GM12891 (cell line): ENCODE measurements at regions not wholly inside any gene's neighbourhood (a gene's known extent, or its start where the extent isn't known, plus 50 kb on each side); places are given as distances from the start of the nearest gene placed in this dataset.

Experiments
- DNase-seq: peaks from one replicate; pipeline ENCODE4 v3.0.0; 2011; ENCODE audit warnings: low spot score; ENCODE audit not compliant: insufficient read length
- FAIRE-seq: peaks from 2 replicates; lab custom pipeline; 2011; peaks lifted over from hg19 to GRCh38; lab: Jason Lieb, UNC
- PAX5 ChIP-seq: IDR thresholded peaks from 2 replicates; pipeline ENCODE4 v1.6.1; 2011; ENCODE audit warnings: low read length, moderate library complexity, mild to moderate bottlenecking; ENCODE audit not compliant: insufficient read depth, severe bottlenecking
- POLR2A ChIP-seq: IDR thresholded peaks from 2 replicates; pipeline ENCODE4 v1.6.1; 2011; ENCODE audit warnings: low read depth, low read length, control low read depth
- POLR2AphosphoS5 ChIP-seq: IDR thresholded peaks from 2 replicates; pipeline ENCODE4 v1.6.1; 2011; ENCODE audit warnings: low read depth, low read length, control low read depth
- POU2F2 ChIP-seq: IDR thresholded peaks from 2 replicates; pipeline ENCODE4 v1.6.1; 2011; ENCODE audit warnings: low read depth, mild to moderate bottlenecking, control low read depth, low read length, moderate library complexity
- SPI1 ChIP-seq: IDR thresholded peaks from 2 replicates; pipeline ENCODE4 v1.6.1; 2011; ENCODE audit warnings: low read depth, low read length, control low read depth
- TAF1 ChIP-seq: IDR thresholded peaks from 2 replicates; pipeline ENCODE4 v1.6.1; 2011; ENCODE audit warnings: low read depth, low read length, control low read depth

- FAIRE-seq: no peak
- TF ChIP-seq TAF1 (no peak), POLR2AphosphoS5 (no peak), POU2F2 (no peak), POLR2A (no peak), SPI1 (no peak), PAX5 (no peak)
- DNase-seq: no peak
Observed at GRCh38 chr18:78611869-78612268, 367.7 kb upstream of the SALL3 start.

- TF ChIP-seq PAX5: no peak
- FAIRE-seq (no peak), DNase-seq (no peak)
Observed at GRCh38 chr18:78612318-78612717, 367.3 kb upstream of the SALL3 start.

DNA sequence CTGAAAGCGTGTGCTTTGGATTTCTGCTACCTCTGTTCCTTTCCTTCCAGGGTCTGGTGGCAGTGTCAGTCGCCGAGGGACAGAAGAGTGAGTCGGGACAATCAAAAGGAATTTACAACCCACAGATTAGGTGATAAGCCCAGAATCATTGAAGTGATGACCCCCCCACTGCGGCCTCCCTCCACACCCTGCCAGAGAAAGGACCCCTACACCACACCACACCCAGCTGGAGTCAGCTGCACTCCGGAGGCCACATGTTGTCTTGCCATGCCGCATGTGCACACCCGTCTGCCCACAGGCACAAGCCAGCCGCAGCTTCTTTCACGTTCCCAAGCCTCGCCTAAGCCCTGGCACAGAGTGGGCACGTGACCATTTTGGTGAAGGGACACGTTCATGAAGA is 366.8 kb upstream of the SALL3 start:
- FAIRE-seq: no peak
- TF ChIP-seq POLR2A (no peak), SPI1 (no peak), POLR2AphosphoS5 (no peak), POU2F2 (no peak), PAX5 (no peak)
- no peak for DNase-seq

DNA sequence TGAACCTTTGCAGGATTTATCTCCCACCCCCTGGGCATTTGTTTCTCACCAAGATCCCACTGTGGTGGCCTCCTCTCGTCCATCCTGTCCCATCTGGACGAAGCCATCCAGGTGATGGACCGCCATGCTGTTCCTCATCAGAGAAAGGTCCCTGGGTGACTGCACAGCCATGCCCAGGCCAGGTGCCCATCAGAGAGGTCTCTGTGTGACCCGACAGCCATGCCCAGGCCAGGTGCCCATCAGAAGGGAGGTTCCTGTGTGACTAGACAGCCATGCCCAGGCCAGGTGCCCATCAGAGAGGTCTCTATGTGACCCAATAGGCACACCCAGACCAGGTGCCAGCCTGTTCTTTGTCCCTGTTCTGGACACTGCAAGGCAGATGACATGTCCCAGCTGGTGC is 360.9 kb upstream of the SALL3 start:
- FAIRE-seq (no peak), DNase-seq (no peak)
- no peak for TF ChIP-seq POU2F2

- TF ChIP-seq POLR2AphosphoS5: no peak
- no peak for TF ChIP-seq TAF1
- TF ChIP-seq POLR2A: no peak
- no peak for TF ChIP-seq POU2F2
- no peak for TF ChIP-seq SPI1
- TF ChIP-seq PAX5: no peak
- FAIRE-seq (no peak), DNase-seq (no peak)
Observed at GRCh38 chr18:78619854-78620253, 359.8 kb upstream of the SALL3 start.

- DNase-seq (no peak), FAIRE-seq (no peak)
- TF ChIP-seq POU2F2: no peak
- TF ChIP-seq TAF1: no peak
- TF ChIP-seq SPI1: no peak
- no peak for TF ChIP-seq POLR2AphosphoS5
- TF ChIP-seq POLR2A: no peak
Observed at GRCh38 chr18:78620326-78620725, 359.3 kb upstream of the SALL3 start.

GRCh38 chr18:78621141-78621755 is 358.4 kb upstream of the SALL3 start:
- no peak for DNase-seq
- no peak for FAIRE-seq

GRCh38 chr18:78622251-78622906 is 357.2 kb upstream of the SALL3 start:
- DNase-seq (no peak), FAIRE-seq (no peak)
- TF ChIP-seq PAX5 (no peak), POU2F2 (no peak), SPI1 (no peak), TAF1 (no peak), POLR2A (no peak), POLR2AphosphoS5 (no peak)

More at GRCh38 chr18:78621141-78621755, 358.4 kb upstream of the SALL3 start:
- TF ChIP-seq SPI1 (no peak), POLR2AphosphoS5 (no peak), POU2F2 (no peak), TAF1 (no peak), PAX5 (no peak), POLR2A (no peak)

- FAIRE-seq (no peak), DNase-seq (no peak)
- TF ChIP-seq PAX5 (no peak), POLR2AphosphoS5 (no peak), SPI1 (no peak), POU2F2 (no peak), TAF1 (no peak), POLR2A (no peak)
Observed at GRCh38 chr18:78622907-78623541, 356.6 kb upstream of the SALL3 start.

DNA sequence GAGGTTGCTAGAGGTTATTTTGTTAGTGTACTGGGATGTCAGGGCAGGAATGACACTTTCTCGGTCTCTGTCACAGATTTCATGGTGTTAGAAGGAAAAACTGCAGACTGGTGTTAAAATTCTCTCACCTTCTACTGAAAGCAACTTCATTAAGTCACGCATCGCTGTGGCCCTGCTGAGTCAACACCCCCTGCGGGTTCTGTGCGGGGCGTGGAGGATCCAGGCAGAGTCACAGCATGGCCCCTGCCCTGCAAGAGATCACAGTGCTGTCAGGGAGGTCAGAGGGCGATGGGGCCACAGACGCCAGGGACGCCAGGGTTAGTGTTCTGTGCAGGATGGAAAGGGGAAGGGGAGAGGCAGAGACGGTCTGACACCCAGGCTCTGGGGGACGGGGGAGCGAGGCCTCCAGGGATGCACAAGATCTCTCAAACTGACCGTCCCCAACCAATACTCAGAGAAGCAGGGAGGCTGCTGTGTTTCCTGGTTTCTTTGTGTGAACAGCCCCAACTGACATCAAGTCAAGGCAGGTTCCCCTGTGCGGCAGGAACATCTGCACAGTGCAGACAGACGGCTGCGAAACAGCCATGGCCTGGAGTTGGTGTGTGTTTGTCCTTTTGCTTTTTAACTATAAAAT is 354.9 kb upstream of the SALL3 start:
- DNase-seq: no peak
- no peak for FAIRE-seq
- no peak for TF ChIP-seq POU2F2
- TF ChIP-seq POLR2AphosphoS5: no peak
- no peak for TF ChIP-seq POLR2A
- no peak for TF ChIP-seq TAF1
- no peak for TF ChIP-seq PAX5
- no peak for TF ChIP-seq SPI1
